GM18909 (cell line): ENCODE measurements at regions not wholly inside any gene's neighbourhood (a gene's known extent, or its start where the extent isn't known, plus 50 kb on each side); places are given as distances from the start of the nearest gene placed in this dataset.

Experiments used
- ATAC-seq: cut with Tn5 transposase; IDR thresholded peaks from one replicate; pipeline ENCODE4 v1.9.1; 2021; ENCODE audit warnings: mild to moderate bottlenecking; ENCODE audit not compliant: unreplicated experiment, poor library complexity

DNA sequence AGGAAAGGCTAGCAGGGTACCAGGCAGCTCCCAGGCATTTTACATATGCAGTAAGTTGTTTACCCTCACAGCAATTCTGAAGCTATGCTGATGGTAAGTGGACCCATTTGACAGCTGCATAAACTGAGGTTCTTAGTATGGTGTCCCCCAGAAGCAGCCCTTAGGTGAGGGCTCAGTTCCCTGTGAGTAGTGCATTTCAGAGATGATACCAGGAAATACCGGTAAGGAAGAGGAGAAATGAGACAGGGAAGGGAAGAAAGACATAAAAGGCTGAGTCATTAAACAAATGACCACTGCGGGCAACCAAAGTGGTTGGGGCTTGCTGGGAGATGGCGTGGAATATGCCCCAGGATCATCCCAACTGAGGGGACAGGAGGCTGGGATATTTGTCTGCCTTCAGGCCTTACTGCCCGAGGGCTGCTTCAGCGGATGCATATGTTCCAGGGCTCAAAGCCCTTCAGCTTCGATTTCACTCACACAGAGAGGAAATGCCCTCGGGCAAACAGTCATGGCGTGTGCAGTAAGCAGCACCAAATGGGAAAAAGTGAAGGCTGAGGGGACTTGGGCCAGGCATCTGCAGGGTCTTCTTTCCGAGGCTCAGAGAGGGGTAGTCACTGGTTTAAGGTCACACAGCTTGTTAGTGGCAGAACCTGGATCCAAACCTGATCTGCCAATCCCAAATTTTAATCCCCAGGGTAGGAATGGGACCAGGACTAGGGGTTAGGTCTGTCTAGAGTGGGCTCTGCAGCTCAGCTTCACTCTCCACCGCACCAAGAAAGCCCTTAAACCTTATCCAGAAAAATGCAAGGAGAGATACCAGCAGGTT, 133.7 kb upstream of the RUNX3 start:
- ATAC-seq, result no peak

DNA sequence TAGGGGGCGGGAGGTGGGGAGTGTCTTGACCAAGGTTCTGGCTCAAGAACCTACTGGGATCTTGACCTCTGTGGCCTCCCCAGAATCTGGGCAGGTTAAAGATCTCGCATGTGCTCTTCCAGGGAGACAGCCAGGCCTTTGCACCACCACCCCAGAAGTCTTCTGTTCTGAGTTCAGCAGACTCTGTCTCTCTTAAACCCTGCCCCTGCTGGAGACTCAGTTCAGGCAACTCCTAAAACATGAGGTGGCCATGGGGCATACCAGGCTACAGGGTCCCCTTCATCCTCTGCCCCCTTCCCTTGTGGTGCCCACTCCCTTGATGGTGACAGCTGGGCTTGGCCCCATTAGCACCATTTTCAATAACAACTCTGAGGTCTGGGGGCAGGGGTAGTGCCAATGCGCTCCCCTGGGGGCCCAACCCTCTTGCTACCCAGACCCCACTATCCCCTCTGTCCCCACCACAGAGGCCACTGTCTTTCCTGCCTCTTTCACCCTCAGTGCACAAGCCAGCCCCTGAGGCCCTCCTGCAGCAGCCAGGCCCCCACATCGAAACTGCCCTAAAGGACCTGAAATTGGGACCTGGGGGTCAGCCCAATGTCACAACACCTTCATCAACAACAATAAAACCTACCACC, 132.7 kb upstream of the RUNX3 start:
- ATAC-seq, result no peak

DNA sequence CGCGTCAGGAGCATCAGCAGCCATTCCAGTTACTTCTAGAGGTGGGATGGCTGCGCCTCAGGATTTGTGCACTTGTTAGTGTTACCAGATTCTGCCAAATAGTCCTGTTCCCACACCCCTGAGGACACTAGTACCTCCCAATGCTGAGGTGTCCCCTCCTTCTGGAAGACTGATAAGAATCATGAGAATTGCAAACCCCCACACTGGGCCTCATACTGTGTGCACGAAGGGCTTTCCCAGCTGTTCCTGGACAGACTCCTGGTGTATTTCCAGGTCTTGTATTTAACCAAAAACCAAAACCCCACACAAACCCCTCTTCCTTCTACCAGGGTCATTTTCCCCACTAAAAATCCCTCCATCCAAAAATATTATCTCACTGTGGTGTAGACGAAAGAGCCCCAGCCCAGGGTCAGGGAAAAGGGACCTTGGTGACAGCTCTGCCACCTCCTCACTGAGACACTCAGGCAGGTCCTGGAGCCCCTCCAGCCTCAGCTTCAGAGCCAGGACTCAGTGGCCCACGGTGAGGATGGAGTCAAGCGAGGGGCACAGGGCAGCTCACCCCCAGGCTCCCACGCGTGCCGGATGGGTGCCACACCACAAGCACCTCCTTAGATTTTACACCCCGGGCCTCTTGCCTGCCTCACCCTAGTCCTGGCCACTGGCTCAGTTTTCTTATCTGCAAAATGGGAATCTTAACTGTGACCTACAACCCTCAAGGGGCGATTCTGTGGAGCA, 131.4 kb upstream of the RUNX3 start:
- ATAC-seq, result no peak

DNA sequence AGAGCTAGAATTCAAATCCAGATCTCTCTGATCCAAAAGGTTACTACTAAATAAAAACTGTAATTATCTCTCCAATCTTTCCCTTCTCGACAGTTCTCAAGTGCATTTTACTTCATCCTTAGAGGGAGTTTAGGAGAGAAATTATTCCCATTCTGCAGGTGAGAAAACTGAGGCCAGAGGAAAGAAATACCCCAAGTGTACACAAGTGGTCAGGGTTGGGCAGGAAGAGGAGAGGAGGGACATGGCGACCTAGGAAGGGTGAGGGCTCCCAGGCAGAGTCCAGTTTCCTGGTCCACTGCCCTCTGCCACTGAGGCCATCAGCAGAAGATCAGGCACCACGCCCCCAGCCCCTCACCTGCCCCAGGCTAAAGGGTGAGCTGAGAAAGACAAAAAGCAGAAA, 127.1 kb upstream of the RUNX3 start:
- ATAC-seq, result no peak

DNA sequence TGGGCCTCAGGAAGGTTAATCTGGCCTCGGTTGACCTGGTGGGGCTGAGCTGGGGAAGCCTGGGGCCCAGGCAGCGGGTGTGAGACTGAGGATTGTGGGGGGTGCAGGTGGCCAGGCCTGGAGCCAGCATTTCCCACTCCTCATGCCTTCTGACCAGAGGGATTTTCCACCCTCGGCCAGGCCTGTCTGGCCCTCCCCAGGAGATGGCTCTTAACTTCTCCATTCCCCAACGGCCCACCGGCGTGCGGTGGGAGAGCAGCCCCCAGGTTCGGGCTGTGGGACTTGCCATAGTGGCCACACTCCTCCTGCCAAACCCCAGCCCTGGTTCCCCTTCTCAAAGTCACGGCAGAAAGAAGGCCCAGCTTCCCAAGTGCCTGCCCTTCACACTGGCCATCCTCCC, 126.5 kb upstream of the RUNX3 start:
- ATAC-seq, result no peak

DNA sequence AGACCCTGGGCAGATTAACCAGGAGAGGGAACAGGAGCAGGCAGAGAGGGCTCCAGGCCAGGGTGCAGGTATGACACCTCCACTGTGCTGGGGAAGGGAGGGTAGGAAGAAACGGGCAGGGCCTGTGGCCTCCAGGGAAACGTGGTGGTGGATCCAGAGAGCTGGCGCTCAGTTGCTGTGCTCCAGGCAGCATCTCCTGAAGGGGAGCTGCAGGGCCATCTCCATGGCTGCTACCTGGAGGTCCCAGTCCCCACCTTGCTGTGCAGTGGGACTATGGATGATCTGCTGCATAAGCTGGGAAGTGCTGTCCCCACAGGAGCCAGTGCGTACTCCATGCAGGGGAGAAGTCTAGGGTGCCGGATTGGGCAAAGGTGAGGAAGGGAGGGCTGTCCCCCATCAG, 125.9 kb upstream of the RUNX3 start:
- ATAC-seq, result no peak

DNA sequence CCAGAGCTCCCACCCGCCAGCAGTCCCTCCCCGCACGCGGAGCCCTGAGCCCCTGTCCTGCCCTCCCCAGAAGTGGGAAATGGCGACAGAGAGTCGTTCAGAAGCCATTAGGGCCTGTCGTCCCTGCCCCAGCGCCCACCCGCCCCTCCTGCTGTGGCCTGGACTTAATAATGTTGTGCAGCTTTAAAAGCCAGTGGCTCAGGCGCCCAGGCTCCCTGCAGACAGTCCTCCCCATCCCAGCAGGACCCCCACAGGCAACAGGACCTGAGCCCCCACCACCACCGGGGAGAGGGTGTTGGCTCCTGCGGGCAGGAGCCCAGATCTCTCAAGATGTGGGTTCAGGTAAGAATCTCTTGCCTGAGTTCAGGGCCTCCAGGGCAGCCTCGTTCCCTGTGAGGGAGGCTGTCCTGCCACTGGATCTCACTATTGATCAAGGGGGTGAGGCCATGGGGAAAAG, 125.3 kb upstream of the RUNX3 start:
- ATAC-seq, result no peak

DNA sequence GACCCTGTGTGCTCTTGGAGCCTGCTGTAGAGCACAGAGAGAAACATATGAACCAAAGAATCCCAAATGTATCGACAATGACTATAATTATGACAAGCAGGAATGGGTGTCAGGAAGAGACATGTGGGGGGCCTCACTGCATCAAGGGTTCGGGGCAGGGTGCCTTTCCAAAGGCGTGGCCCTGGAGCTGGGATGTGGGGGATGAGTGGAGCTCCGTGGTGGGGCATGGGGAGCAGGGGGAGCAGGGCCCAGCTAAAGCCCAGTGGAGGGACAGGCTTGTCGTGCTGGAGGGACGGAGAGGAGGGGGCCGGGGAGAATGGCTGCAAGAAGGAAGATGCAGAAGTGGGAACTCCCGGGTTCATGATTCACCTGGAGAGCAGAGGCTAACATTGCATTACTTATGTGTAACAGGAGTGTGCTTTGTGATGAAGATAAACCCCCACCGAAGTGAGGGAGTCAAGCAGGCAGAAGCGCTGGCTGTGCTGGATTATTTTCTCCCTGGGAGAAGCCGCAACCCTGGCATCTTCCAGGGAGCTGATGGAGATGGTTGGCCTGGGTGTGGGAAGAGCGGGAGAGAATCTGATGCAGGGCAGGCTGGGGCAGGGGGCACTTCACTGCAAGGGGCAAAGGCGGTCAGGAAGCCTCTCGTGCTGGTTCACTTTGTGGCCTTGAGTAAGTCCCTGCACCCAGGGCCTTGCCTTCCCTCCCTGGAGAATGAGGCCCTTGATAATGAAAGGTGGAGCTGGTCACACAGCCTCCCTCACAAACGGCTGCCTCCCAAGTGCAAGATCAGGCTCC, 124.6 kb upstream of the RUNX3 start:
- no peak for ATAC-seq

DNA sequence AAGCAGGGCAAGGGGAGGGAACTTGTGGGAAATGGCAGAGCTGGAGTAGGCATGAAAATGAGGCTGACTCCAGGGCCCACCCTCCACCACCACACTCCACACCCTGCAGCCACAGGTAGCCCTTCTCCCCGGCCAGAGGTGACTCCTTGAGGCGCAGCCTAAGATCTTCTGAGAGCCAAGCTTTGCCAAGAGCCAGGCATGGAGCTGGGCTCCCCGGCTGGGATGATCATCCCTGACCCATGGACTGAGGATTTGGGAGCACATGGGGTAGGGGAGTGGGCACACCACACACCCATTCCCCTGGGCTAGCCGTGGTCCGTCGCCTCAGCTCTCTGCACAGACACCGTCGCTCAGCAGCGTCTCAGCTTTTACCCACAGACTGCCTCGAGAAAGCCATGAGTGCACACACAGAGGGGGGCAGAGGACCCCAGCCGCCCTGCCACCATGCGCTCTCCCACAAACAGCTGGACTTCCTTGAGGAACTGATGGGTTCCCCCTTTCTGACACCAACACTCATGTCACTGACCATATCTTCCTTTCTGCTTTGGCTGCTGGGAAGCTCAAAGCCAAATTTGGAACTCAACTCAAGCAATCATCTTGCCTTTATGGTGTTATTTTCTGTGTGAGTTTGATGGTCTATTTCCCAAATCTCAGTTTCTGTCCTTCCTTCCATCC, 123.6 kb upstream of the RUNX3 start:
- no peak for ATAC-seq

DNA sequence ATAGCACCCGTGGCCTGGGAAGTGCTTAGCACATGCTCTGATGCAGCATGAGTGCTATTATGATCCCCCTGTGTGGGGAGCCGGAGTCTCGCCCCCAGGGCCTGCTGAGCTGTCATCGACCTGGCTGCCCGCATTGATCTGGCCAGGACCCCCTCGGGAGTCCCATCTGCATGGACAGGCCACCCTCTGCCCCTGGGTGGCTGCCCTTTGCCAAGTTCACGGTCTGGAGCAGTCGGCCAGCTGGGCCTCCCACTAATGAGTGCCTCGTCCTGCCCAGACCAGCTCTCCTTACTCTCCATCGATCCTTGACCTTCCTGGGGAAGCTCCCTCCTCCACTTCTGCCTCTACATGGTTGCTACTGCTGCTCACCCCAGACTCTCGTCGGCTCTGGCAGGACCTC, 121.8 kb upstream of the RUNX3 start:
- no peak for ATAC-seq

DNA sequence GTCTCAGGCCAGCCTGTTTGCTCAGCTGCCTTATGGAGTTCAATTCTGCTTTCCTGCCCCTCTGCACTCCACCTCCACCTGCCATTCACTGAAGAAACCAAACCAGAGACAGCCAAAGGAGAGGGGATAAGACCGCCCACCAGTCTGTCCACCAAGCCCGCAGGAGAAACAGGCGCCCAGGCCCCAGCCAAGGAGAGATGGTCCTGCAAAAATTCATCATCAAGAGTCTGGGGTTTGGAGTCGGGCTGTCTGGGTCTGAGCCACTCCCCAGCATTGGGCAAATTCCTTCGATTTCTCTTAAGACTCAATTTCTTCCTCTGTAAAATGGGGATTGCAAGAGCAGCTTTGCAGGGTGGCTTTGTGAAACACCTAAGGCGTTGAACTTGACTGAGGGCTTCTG, 121.4 kb upstream of the RUNX3 start:
- no peak for ATAC-seq

DNA sequence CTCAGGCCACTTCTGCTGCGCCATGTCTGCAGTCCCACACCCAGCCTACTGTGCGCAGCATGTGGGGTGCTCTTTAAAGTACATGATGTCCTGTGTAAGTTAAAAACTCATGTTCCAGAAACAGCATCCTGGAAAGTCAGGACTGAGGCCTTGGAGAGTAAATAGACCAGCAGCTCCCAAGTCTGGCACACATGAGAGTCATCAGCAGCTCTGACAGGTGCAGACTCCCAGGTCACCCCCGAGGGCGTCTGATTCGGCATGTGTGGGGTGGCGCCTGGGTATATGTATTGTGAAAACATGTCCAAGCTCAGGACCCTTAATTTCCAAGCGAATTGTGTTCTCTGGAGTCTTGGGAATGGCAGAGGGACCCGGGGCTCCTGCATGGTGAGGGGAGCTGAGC, 120.1 kb upstream of the RUNX3 start:
- no peak for ATAC-seq

DNA sequence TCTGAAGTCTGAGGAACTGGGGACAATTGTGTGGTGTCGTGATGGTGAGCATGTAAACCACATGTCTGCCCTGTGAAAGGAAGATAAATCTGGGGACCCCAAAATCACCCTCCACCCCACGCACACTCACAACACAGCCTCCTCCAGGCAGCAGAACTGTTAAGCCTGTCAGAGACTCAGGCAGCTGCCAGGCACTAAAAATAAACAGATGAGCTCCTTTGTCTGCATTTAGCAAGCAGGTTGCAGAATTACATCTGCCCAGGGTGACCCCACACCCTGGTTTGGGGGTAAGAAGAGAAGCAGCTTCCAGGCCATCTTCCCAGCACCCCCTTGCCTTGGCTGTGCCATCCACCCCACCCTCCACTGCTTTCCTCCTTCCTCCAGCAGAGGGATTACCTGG, 119.1 kb upstream of the RUNX3 start:
- ATAC-seq, result no peak

DNA sequence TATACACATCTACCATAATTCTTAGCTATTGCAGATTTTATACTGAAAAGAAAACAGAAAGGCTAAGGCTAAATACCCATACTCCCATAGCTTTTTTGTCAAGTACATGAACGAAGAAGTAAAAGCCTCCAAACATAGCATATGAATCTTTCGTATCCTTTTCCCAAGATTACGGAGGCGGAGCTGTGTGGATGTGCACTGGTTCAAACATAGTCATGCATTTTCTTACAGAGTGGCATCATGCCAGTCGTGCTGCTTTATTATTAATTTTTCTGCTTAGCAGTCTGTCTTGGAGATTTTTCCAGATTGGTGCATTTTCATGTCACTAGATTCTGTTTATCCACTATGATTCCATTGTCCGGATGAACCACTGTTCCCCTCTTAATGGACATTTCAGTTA, 118.7 kb upstream of the RUNX3 start:
- ATAC-seq, result no peak

DNA sequence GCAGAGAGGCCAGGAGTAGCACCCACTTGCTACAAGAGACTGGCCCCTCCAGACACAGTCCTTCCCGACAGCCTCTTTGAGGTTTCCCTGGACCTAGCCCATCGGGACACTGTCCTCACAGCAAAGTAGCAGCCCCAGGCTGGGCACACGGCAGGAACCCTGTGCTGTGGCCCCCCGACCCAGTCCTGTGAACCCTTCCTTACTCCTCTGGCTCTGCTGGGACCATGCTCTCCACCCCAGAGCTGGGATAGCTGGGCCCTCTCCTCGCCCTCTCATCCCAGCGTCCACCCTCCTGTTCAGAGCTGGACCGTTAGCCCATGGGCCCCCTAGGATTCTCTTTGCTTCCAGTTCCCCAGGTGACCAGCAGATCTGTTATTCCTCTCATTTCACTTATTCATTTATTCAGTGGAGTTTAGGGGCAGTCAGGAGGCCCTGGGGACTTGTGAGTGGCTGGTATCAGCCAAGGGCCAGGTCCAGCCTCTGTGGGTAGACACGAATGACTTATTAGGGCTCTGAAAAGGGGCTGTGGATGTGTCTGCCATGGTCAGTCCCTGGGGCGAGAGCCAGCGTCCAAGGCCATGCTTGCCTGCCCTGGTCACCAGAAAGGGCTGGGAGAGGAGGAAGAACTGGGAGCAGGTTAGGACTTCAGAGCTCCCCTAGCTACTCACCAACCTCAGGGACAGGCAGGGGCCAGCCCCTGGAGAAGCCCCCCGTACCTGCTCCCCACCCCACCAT, 117.6 kb upstream of the RUNX3 start:
- ATAC-seq, result no peak

DNA sequence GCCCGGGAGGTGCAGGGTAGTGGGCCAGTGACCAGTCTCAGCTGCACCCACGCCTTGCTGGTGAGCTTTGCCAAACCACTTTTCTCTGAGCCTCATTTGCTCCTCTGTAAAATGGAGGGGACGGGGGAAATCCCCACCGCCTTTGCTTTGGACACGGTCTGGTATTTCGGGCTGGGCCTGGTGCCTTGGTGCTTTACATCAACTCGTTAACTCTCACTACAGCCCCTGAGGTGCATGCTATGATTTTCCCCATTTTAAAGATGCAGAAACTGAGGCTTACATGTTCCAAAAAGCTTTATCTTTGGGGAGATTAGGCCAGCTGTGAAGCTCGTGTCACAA, 116.1 kb upstream of the RUNX3 start:
- no peak for ATAC-seq

DNA sequence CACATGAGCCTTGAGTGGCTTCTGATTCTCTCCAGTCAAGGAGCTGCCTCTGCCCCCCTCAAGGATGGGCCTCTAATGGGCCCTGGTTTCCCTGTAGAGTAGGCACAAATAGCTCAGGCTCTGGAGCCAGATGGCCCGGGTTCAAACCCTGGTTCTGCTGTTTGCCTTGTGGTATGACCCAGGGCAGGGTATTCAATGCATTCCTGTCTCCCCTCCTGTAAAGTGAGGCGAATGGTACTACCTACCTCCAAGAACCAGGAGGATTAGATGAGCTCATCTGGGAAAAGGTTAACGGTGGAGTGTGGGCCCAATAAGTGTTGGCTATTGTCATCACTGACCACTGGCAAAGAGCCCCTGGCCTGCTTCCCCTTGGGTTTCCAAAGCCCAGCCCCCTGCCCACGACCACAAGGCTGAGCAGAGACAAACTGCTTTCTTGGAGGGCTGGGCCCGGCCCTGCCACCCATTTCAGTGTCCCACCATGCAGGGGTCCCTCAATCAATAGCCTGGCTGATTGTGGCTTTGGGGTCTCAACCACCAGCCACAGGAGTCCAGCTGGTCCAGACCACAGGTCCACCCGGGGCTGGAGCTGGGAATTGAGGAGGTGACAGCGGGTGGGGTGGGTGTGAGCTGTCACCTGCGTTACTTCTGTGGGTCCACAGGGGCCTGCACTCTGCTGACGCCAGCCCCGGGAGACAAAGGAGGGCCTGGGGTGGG, 115.6 kb upstream of the RUNX3 start:
- ATAC-seq, result no peak

DNA sequence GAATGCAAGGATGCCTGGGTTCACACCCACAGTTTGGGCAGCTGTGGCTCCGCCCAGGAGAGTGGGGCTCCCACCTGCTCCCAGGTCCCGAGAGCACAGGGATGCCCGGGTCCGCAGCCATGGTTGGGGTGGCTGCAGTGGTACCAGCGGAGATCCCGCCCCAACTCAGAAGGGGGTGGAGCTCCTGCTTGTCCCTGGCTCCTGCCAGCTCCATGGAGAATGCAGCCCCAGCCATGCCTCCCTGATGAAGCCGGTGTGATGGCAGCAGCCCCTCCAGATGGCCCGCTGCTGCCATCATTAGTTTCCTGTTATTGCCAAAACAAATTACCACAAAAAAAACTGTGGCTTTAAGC, 113.1 kb upstream of the RUNX3 start:
- no peak for ATAC-seq
